Natural killer cell (primary cell): ENCODE measurements at regions not wholly inside any gene's neighbourhood (a gene's known extent, or its start where the extent isn't known, plus 50 kb on each side); places are given as distances from the start of the nearest gene placed in this dataset.

Experiments
- ATAC-seq, 3 donors: fragments of 150-1000 bp in 2 of 3; fragments of 200-7000 bp in 1 of 3; cut with Tn5 transposase; 1 replicate in 1 of 3; 2 replicates in 2 of 3; pipeline ENCODE4 v1.10.0; 2021; ENCODE audit warnings: mild to moderate bottlenecking in 2 of 3, moderate library complexity in 2 of 3
- DNase-seq, 2 donors: peaks; one replicate each; pipeline versions ENCODE4 v3.0.0 to v3.0.0-alpha.2; 2013 to 2021; ENCODE audit warnings: mixed read lengths in 1 of 2
- H3K27ac ChIP-seq: one replicate; pipeline ENCODE4 v1.5.1; 2013; ENCODE audit warnings: mild to moderate bottlenecking, low read length
- H3K27me3 ChIP-seq: one replicate; pipeline ENCODE4 v1.6.1; 2013; ENCODE audit warnings: low read length; ENCODE audit not compliant: control insufficient read depth, insufficient read depth
- H3K36me3 ChIP-seq: one replicate; pipeline ENCODE4 v1.6.1; 2013; ENCODE audit warnings: low read length; ENCODE audit not compliant: control insufficient read depth, insufficient read depth
- H3K4me1 ChIP-seq: one replicate; pipeline ENCODE4 v1.6.1; 2013; ENCODE audit warnings: low read length; ENCODE audit not compliant: control insufficient read depth, insufficient read depth
- H3K4me3 ChIP-seq: one replicate; pipeline ENCODE4 v1.5.1; 2013; ENCODE audit warnings: low read length
- H3K9me3 ChIP-seq: one replicate; pipeline ENCODE4 v1.6.1; 2013; ENCODE audit warnings: low read length; ENCODE audit not compliant: control insufficient read depth, insufficient read depth
- H3K27ac Mint-ChIP-seq, 2 donors: one replicate each; pipeline ENCODE4 v1.8.0; 2022; ENCODE audit warnings: mild to moderate bottlenecking in 2 of 2, mixed read lengths in 2 of 2, moderate library complexity in 1 of 2
- H3K27me3 Mint-ChIP-seq, 2 donors: one replicate each; pipeline ENCODE4 v1.8.0; 2022; ENCODE audit warnings: low read depth in 2 of 2, mixed read lengths in 2 of 2
- H3K36me3 Mint-ChIP-seq: one replicate; pipeline ENCODE4 v1.8.0; 2022; ENCODE audit warnings: mixed read lengths
- H3K4me1 Mint-ChIP-seq, 2 donors: one replicate each; pipeline ENCODE4 v1.8.0; 2022; ENCODE audit warnings: mixed read lengths in 2 of 2
- H3K4me3 Mint-ChIP-seq: one replicate; pipeline ENCODE4 v1.8.0; 2022; ENCODE audit warnings: mild to moderate bottlenecking, moderate library complexity, mixed read lengths
- H3K9me3 Mint-ChIP-seq, 2 donors: one replicate each; pipeline ENCODE4 v1.8.0; 2022; ENCODE audit warnings: mixed read lengths in 2 of 2
- CTCF ChIP-seq: fragments of 200-600 bp; IDR thresholded peaks from one replicate; pipeline ENCODE4 v1.8.0; 2022; ENCODE audit warnings: antibody characterized with exemption
- WGBS: methylation state at CpG from one replicate; pipeline ENCODE4 v1.1.7; 2013; ENCODE audit warnings: missing lambda C conversion rate; ENCODE audit not compliant: insufficient coverage; 5-methylcytosine and 5-hydroxymethylcytosine counted together
- intact Hi-C: fragments of 100-400 bp; cut with micrococcal nuclease; formaldehyde crosslinking; loops from one replicate; pipeline ENCODE4 v1.14.2; 2022

DNA sequence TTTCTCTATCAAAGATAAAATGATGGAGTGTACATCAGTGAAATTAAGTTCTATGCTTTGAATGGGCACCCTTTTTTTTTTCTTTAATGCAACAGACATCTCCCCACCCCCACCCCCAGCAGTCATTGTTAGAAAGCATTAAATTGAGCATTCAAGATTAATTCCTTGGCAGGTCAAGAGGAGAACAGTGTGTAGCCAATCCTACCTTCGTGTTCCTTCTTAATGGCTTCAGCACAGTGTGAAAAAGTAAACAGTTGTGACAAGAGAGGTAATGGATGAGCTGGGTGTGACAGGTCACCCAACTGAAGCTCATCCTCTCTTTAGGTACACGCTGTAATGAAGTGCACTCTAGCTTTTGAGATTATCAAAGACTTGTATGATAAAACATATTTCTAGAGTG lies 198.5 kb upstream of the RARB start:
- no peak for TF ChIP-seq CTCF
- no peak overlapping the region for H3K27ac Mint-ChIP-seq

DNA sequence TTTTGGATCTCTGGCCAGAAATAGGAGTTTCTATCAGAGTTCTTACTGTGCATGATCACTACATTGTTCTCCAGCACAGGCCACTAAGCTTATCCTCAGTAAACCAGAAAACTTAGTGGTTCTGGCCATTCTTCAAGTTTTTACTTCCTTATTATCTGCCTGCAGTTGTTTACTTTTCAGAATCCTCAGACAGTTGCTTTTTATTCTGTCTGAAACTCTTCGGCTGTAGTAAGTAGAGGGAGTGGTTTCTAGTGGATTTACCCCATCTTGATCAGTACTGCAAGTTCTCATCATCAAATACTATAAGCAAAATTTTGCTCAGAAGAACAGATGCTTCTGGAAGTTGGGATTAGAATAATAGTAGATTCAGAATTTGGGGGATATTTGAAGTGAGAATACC lies 193.0 kb upstream of the RARB start:
- Histone ChIP-seq H3K9me3 (no peaks in the 10 kb centered on the region), H3K27ac (no peak overlapping the region), H3K36me3 (no peaks in the 10 kb centered on the region), H3K4me1 (no peaks in the 10 kb centered on the region), H3K4me3 (no peak overlapping the region), H3K27me3 (no peaks in the 10 kb centered on the region)
- H3K36me3 Mint-ChIP-seq = no peaks in the 10 kb centered on the region
- no peak overlapping the region for H3K4me3 Mint-ChIP-seq
- H3K27ac Mint-ChIP-seq = no peak overlapping the region
- TF ChIP-seq CTCF = no peak
- H3K27me3 Mint-ChIP-seq = peaks cover 0 to 4% of the 10 kb centered on the region in 2 donors
- WGBS = no CpG with 5 or more reads among the region's 1 CpG
- no peaks in the 10 kb centered on the region for H3K4me1 Mint-ChIP-seq
- ATAC-seq (no peak), DNase-seq (no peak)
- H3K9me3 Mint-ChIP-seq = peaks cover 0 to 4% of the 10 kb centered on the region in 2 donors
- intact Hi-C loops = no loop called here

More for the DNA sequence above, 198.5 kb upstream of the RARB start:
- no peaks in the 10 kb centered on the region for H3K27me3 ChIP-seq
- 50% methylated on average over 2 of the region's 2 CpGs for WGBS
- no peak overlapping the region for H3K4me3 Mint-ChIP-seq
- no peak overlapping the region for H3K4me3 ChIP-seq
- intact Hi-C loops = no loop called here
- no peaks in the 10 kb centered on the region for H3K4me1 ChIP-seq
- DNase-seq = no peak
- no peak for ATAC-seq
- H3K27ac ChIP-seq = no peak overlapping the region
- no peaks in the 10 kb centered on the region for H3K9me3 Mint-ChIP-seq
- no peaks in the 10 kb centered on the region for H3K9me3 ChIP-seq
- H3K27me3 Mint-ChIP-seq = peaks cover 0 to 2% of the 10 kb centered on the region in 2 donors
- no peaks in the 10 kb centered on the region for H3K36me3 ChIP-seq
- no peaks in the 10 kb centered on the region for H3K36me3 Mint-ChIP-seq
- H3K4me1 Mint-ChIP-seq = no peaks in the 10 kb centered on the region

DNA sequence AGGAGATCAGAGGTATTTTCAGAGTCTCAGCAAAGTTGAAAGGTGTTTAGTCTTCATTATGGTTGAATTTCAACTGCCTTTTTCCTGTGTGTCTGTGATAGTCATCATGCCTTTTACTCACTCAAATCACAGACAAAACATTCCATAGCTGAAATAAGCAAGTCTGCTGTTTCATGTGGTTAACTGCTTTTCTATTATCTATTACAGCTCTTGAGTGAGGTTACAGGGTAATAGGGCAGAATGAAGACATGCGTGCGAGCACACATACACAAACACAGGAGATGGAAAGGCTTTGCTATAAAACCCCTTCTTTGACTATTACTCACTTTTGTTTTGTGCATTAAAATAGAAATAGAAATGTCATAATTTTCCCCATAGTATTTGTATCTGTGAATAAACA lies 192.6 kb upstream of the RARB start:
- WGBS = no CpG with 5 or more reads among the region's 2 CpGs
- no peak for TF ChIP-seq CTCF
- H3K27me3 ChIP-seq = no peaks in the 10 kb centered on the region
- Mint-ChIP-seq H3K4me1 (no peaks in the 10 kb centered on the region), H3K27me3 (peaks cover 0 to 4% of the 10 kb centered on the region in 2 donors), H3K9me3 (peaks cover 0 to 4% of the 10 kb centered on the region in 2 donors), H3K36me3 (no peaks in the 10 kb centered on the region), H3K4me3 (no peak overlapping the region), H3K27ac (no peak overlapping the region)
- no peak overlapping the region for H3K4me3 ChIP-seq
- H3K27ac ChIP-seq = no peak overlapping the region
- no peaks in the 10 kb centered on the region for H3K4me1 ChIP-seq
- intact Hi-C loops = no loop called here
- DNase-seq (no peak), ATAC-seq (no peak)
- H3K9me3 ChIP-seq = no peaks in the 10 kb centered on the region
- H3K36me3 ChIP-seq = no peaks in the 10 kb centered on the region

DNA sequence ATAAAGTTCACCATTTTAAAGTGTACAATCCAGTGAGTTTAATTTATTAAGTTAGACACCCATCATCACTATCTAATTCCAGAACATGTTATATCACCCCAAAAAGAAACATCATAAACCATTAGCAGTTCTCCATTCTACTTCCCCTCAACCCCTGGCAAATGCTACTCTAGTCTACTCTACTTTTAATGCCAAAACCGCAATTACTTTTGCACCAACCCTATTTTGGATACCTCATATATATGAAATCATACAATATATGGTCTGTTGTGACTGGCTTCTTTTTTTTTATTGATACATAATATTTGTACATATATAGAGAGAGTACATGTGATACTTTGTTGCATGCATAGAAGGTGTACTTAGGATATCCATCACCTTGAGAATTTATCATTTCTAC lies 190.5 kb upstream of the RARB start:
- Mint-ChIP-seq H3K4me3 (no peak overlapping the region), H3K27ac (no peak overlapping the region), H3K9me3 (peaks cover 0 to 4% of the 10 kb centered on the region in 2 donors), H3K27me3 (peaks cover 0 to 4% of the 10 kb centered on the region in 2 donors), H3K4me1 (no peaks in the 10 kb centered on the region), H3K36me3 (no peaks in the 10 kb centered on the region)
- H3K27me3 ChIP-seq = no peaks in the 10 kb centered on the region
- no peaks in the 10 kb centered on the region for H3K9me3 ChIP-seq
- no peak for ATAC-seq
- DNase-seq = no peak
- no peak overlapping the region for H3K27ac ChIP-seq
- intact Hi-C loops = no loop called here
- H3K4me3 ChIP-seq = no peak overlapping the region
- no CpG with 5 or more reads among the region's 1 CpG for WGBS
- H3K36me3 ChIP-seq = no peaks in the 10 kb centered on the region
- H3K4me1 ChIP-seq = no peaks in the 10 kb centered on the region
- TF ChIP-seq CTCF = no peak
